ENCODE measurements at regions not wholly inside any gene's neighbourhood (a gene's known extent, or its start where the extent isn't known, plus 50 kb on each side); places are given as distances from the start of the nearest gene placed in this dataset.

DNA sequence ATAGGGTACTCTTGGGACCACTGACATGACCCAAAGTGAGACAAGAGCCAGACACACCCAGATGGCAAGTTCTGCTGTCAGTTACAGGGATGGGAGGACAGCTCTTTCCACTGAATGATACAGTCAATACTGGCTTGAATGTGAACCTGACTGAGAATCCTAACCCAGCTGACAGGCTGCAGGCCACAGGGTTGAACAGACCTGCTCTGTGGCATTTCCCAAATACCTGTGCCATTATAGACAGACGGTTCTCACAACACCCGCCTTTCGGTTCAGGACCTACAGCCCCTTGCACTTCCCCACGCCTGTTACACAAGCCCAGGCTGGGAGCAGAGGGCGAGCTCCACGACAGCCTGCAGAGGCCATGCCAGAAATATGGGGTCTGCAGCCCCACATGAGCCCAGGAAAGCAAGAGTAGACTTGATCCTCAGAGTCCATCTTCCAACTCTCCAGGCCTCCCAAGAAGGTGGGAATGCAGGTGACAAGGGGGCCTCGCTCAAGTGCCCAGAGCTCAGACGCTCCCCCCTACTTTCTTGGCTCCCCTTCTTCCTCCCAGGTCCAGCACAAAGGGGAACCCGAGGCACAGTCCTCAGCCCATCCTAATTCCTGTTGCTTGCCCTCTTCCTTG lies 314.3 kb downstream of the SOX9 start:
- Histone ChIP-seq H3K27ac (no peak overlapping the region), H3K4me3 (ENCODE audit: low read depth, low read length) (no peak overlapping the region), H3K27me3 (replicated peaks) (no peaks in the 10 kb centered on the region), H3K36me3 (replicated peaks) (no peaks in the 10 kb centered on the region)
- no peak for DNase-seq
- TF ChIP-seq, protein P1, sequence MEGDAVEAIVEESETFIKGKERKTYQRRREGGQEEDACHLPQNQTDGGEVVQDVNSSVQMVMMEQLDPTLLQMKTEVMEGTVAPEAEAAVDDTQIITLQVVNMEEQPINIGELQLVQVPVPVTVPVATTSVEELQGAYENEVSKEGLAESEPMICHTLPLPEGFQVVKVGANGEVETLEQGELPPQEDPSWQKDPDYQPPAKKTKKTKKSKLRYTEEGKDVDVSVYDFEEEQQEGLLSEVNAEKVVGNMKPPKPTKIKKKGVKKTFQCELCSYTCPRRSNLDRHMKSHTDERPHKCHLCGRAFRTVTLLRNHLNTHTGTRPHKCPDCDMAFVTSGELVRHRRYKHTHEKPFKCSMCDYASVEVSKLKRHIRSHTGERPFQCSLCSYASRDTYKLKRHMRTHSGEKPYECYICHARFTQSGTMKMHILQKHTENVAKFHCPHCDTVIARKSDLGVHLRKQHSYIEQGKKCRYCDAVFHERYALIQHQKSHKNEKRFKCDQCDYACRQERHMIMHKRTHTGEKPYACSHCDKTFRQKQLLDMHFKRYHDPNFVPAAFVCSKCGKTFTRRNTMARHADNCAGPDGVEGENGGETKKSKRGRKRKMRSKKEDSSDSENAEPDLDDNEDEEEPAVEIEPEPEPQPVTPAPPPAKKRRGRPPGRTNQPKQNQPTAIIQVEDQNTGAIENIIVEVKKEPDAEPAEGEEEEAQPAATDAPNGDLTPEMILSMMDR (IDR thresholded peaks at IDR 0.05; ENCODE audit: low read depth, low read length, missing control alignments) = no peak
- in situ Hi-C loops (cut with HindIII; ENCODE audit: low pct_ligation_motif_present, low sequenced_read_pairs) = no loop called here

DNA sequence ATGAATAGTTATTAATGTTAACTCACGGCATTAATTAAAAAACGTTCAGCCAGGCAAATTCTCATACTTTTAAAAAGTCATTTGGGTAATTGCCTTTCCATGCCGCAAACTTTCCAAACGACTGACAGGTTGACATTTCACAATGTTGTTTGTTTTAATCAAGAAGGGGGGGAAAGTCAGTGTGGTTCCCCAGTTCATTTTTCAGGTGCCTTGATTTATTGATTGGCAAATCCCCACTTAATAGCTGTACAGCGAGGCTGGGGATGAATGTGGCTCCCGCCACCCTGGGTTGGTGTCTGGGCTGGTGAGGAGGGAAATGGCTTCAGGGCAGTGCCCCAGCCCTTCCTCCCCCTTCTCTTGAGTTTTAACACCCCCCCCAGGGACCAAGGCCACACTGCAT lies 318.0 kb downstream of the SOX9 start:
- Histone ChIP-seq H3K27ac (no peak overlapping the region), H3K27me3 (replicated peaks) (no peaks in the 10 kb centered on the region), H3K36me3 (replicated peaks) (no peaks in the 10 kb centered on the region), H3K4me3 (ENCODE audit: low read depth, low read length) (no peak overlapping the region)
- TF ChIP-seq, protein P1 (IDR thresholded peaks at IDR 0.05; ENCODE audit: low read depth, low read length, missing control alignments) = no peak
- in situ Hi-C loops (cut with HindIII; ENCODE audit: low pct_ligation_motif_present, low sequenced_read_pairs) = no loop called here
- no peak for DNase-seq

DNA sequence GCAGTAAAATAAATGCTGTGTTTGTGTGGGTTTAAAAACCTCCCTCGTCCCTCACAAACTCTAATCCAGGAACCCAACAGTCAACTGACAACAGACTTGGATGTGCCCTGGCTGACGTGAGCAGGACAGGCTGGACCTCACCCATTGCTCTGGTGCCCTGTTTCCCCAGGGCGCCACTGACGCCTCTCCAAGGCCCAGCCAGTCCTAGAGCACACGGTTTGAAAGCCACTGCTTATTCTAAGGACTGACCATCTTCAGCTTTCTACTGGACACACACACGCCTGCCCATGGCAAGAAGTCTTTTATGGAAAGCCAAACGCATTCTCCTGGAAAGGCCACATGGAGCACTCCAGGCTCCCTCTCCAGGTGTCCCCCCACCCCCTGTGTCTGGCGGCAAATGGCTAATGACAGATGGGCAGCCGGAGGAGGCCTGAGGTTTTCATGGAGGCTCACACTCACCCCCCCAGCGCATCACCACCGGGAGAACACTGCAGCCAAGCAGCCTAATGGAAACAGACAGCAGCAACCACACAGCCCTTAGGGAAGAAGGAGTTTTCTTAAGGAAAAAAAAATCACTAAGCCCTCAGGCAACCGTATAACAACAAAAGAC lies 319.2 kb downstream of the SOX9 start:
- DNase-seq = no peak
- Histone ChIP-seq H3K27me3 (replicated peaks) (no peaks in the 10 kb centered on the region), H3K36me3 (replicated peaks) (no peaks in the 10 kb centered on the region), H3K27ac (no peak overlapping the region), H3K4me3 (ENCODE audit: low read depth, low read length) (no peak overlapping the region)
- in situ Hi-C loops (cut with HindIII; ENCODE audit: low pct_ligation_motif_present, low sequenced_read_pairs) = no loop called here
- TF ChIP-seq, protein P1 (IDR thresholded peaks at IDR 0.05; ENCODE audit: low read depth, low read length, missing control alignments) = no peak

DNA sequence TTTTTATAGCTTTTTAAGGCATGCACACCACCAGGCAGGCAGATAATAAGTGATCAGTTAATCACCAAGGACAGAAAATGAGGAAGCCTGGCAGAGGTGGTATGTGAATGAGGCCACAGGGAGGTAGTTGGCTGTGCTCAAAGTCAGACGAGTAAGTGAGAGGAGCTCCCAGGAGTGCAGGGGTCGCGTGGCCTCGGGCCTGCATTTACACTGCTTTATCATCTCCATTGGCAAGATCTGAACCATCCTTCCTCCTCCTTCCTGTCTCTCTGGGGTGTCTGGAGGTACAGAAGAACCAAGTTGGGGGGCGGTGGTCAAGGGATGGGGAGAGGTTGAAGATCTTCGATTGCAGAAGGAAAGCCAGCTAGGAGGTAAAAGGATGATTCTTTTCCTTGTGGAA lies 320.1 kb downstream of the SOX9 start:
- no peak for DNase-seq
- no peaks in the 10 kb centered on the region for H3K36me3 ChIP-seq (replicated peaks)
- H3K27me3 ChIP-seq (replicated peaks) = no peaks in the 10 kb centered on the region
- no peak overlapping the region for H3K4me3 ChIP-seq (ENCODE audit: low read depth, low read length)
- no peak overlapping the region for H3K27ac ChIP-seq
- in situ Hi-C loops (cut with HindIII; ENCODE audit: low pct_ligation_motif_present, low sequenced_read_pairs) = no loop called here
- TF ChIP-seq, protein P1 (IDR thresholded peaks at IDR 0.05; ENCODE audit: low read depth, low read length, missing control alignments) = no peak

DNA sequence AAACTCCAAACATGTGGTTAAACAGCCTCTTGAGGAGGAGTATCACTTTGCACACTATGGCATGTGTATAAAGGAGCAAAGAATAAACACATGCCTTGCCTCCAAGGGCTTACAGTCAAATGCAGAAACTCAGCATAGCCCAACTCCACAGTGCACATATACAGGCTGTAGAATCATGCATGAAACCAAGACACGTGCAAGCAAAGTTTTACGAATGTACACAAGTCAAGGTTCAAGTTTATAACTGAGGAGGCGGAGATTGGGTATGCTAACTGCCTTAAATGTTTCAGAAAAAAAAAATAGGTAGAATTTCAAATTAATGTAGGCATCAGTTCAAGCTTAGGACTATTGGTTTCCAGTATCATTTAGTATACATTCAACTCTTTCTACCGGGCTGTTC lies 321.1 kb downstream of the SOX9 start:
- in situ Hi-C loops (cut with HindIII; ENCODE audit: low pct_ligation_motif_present, low sequenced_read_pairs) = no loop called here
- H3K4me3 ChIP-seq (ENCODE audit: low read depth, low read length) = no peak overlapping the region
- no peak overlapping the region for H3K27ac ChIP-seq
- TF ChIP-seq, protein P1 (IDR thresholded peaks at IDR 0.05; ENCODE audit: low read depth, low read length, missing control alignments) = no peak
- H3K27me3 ChIP-seq (replicated peaks) = no peaks in the 10 kb centered on the region
- no peaks in the 10 kb centered on the region for H3K36me3 ChIP-seq (replicated peaks)
- no peak for DNase-seq

Data from brain microvascular endothelial cell (primary cell).